ENCODE measurements at regions not wholly inside any gene's neighbourhood (a gene's known extent, or its start where the extent isn't known, plus 50 kb on each side); places are given as distances from the start of the nearest gene placed in this dataset.

GRCh38 chr1:209241487-209241886, 342.0 kb upstream of the CAMK1G start:
- Histone ChIP-seq H2AFZ (ENCODE audit: low read depth, low read length) (no peak overlapping the region), H4K8ac (ENCODE audit: low read length) (no peak overlapping the region), H3K4ac (ENCODE audit: low read depth in 1 of 2, low read length in 2 of 2) (no peak overlapping the region), H3K27ac (ENCODE audit: low read length, poor library complexity, severe bottlenecking) (no peak overlapping the region), H3K36me3 (ENCODE audit: control insufficient read depth in 1 of 2, insufficient read depth in 2 of 2, low read depth in 1 of 2, low read length in 2 of 2) (no peaks in the 10 kb centered on the region), H3K4me3 (ENCODE audit: insufficient read depth in 1 of 2, low read depth in 1 of 2, low read length in 2 of 2) (no peak overlapping the region), H4K91ac (ENCODE audit: low read length) (no peak overlapping the region), H3K14ac (ENCODE audit: low read length in 2 of 2) (no peak overlapping the region), H2BK12ac (ENCODE audit: low read length in 2 of 2) (no peak overlapping the region), H3K18ac (ENCODE audit: low read depth in 1 of 2, low read length in 2 of 2) (no peak overlapping the region), H3K4me2 (ENCODE audit: low read length, poor library complexity, severe bottlenecking) (no peak overlapping the region), H3K4me1 (ENCODE audit: control insufficient read depth, insufficient read depth, low read depth, low read length) (no peaks in the 10 kb centered on the region), H3K27me3 (ENCODE audit: control insufficient read depth in 1 of 2, insufficient read depth in 1 of 2, low read length in 2 of 2) (peaks cover 4 to 5% of the 10 kb centered on the region in 2 experiments), H3K9ac (ENCODE audit: low read length) (no peak overlapping the region), H2BK15ac (ENCODE audit: low read depth, poor library complexity, severe bottlenecking) (no peak overlapping the region), H3K23ac (ENCODE audit: low read length in 2 of 2) (no peak overlapping the region), H2AK5ac (ENCODE audit: low read length, severe bottlenecking) (no peak overlapping the region), H2BK120ac (ENCODE audit: low read depth, low read length) (no peak overlapping the region), H3K79me1 (replicated peaks; ENCODE audit: low read length, poor library complexity, severe bottlenecking) (no peaks in the 10 kb centered on the region), H3K9me3 (ENCODE audit: control insufficient read depth, low read length) (no peaks in the 10 kb centered on the region), H2BK5ac (ENCODE audit: low read depth, low read length, poor library complexity, severe bottlenecking) (no peak overlapping the region)
- no peak for DNase-seq
- 75% methylated on average over 5 of the region's 6 CpGs for WGBS

DNA sequence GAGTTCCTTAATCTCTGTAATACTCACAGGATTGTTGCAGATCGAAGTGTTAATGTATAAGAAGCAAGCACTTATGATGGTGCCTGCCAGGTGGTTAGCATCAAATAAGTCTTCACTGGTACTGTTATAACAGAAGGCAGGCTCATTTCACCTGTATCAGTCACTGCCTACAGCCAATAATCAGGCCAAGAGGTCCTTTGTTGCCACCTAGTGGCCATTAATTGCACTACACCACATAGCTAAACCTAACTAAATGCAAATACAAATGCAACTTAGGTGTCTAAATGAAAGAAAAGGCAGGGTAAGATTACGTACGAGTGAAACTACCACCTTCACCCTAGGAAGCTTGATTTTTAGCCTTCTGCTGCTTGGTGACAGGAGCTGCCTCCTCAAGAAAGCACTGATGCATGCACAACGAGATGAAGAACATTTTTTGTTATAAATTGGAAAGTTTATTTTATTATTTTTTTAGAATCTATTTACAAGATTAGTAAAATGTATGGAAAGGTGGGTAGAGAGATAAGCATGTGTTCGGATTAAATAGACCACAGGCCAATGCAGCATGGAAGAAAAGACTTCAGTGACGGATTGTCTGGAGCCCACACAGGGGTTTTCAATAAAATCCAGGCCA, 334.8 kb upstream of the CAMK1G start:
- DNase-seq: peak; percentile 48
- H4K8ac ChIP-seq (ENCODE audit: low read length): no peak overlapping the region
- no peak overlapping the region for H2AFZ ChIP-seq (ENCODE audit: low read depth, low read length)
- no peak overlapping the region for H2BK12ac ChIP-seq (ENCODE audit: low read length in 2 of 2)
- no peak overlapping the region for H3K4me2 ChIP-seq (ENCODE audit: low read length, poor library complexity, severe bottlenecking)
- H3K27ac ChIP-seq (ENCODE audit: low read length, poor library complexity, severe bottlenecking): no peak overlapping the region
- H4K91ac ChIP-seq (ENCODE audit: low read length): no peak overlapping the region
- no peaks in the 10 kb centered on the region for H3K79me1 ChIP-seq (replicated peaks; ENCODE audit: low read length, poor library complexity, severe bottlenecking)
- no peaks in the 10 kb centered on the region for H3K9me3 ChIP-seq (ENCODE audit: control insufficient read depth, low read length)
- H3K14ac ChIP-seq (ENCODE audit: low read length in 2 of 2): no peak overlapping the region
- no peak overlapping the region for H3K23ac ChIP-seq (ENCODE audit: low read length in 2 of 2)
- H2AK5ac ChIP-seq (ENCODE audit: low read length, severe bottlenecking): no peak overlapping the region
- no peaks in the 10 kb centered on the region for H3K36me3 ChIP-seq (ENCODE audit: control insufficient read depth in 1 of 2, insufficient read depth in 2 of 2, low read depth in 1 of 2, low read length in 2 of 2)
- peaks cover 0 to 10% of the 10 kb centered on the region in 2 experiments for H3K27me3 ChIP-seq (ENCODE audit: control insufficient read depth in 1 of 2, insufficient read depth in 1 of 2, low read length in 2 of 2)
- H3K9ac ChIP-seq (ENCODE audit: low read length): no peak overlapping the region
- H2BK5ac ChIP-seq (ENCODE audit: low read depth, low read length, poor library complexity, severe bottlenecking): no peak overlapping the region
- H3K4ac ChIP-seq (ENCODE audit: low read depth in 1 of 2, low read length in 2 of 2): no peak overlapping the region
- H3K4me1 ChIP-seq (ENCODE audit: control insufficient read depth, insufficient read depth, low read depth, low read length): no peaks in the 10 kb centered on the region
- no peak overlapping the region for H2BK120ac ChIP-seq (ENCODE audit: low read depth, low read length)
- no peak overlapping the region for H2BK15ac ChIP-seq (ENCODE audit: low read depth, poor library complexity, severe bottlenecking)
- H3K18ac ChIP-seq (ENCODE audit: low read depth in 1 of 2, low read length in 2 of 2): no peak overlapping the region
- no peak overlapping the region for H3K4me3 ChIP-seq (ENCODE audit: insufficient read depth in 1 of 2, low read depth in 1 of 2, low read length in 2 of 2)
- WGBS: 26% methylated on average over 4 of the region's 6 CpGs

GRCh38 chr1:209249280-209249670, 334.2 kb upstream of the CAMK1G start:
- Histone ChIP-seq H3K4ac (ENCODE audit: low read depth in 1 of 2, low read length in 2 of 2) (no peak overlapping the region), H2BK12ac (ENCODE audit: low read length in 2 of 2) (no peak overlapping the region), H2AFZ (ENCODE audit: low read depth, low read length) (no peak overlapping the region), H3K4me3 (ENCODE audit: insufficient read depth in 1 of 2, low read depth in 1 of 2, low read length in 2 of 2) (no peak overlapping the region), H3K9me3 (ENCODE audit: control insufficient read depth, low read length) (no peaks in the 10 kb centered on the region), H2AK5ac (ENCODE audit: low read length, severe bottlenecking) (no peak overlapping the region), H4K8ac (ENCODE audit: low read length) (no peak overlapping the region), H2BK120ac (ENCODE audit: low read depth, low read length) (no peak overlapping the region), H3K4me1 (ENCODE audit: control insufficient read depth, insufficient read depth, low read depth, low read length) (no peaks in the 10 kb centered on the region), H3K23ac (ENCODE audit: low read length in 2 of 2) (no peak overlapping the region), H2BK5ac (ENCODE audit: low read depth, low read length, poor library complexity, severe bottlenecking) (no peak overlapping the region), H4K91ac (ENCODE audit: low read length) (no peak overlapping the region), H3K36me3 (ENCODE audit: control insufficient read depth in 1 of 2, insufficient read depth in 2 of 2, low read depth in 1 of 2, low read length in 2 of 2) (no peaks in the 10 kb centered on the region), H3K9ac (ENCODE audit: low read length) (no peak overlapping the region), H3K14ac (ENCODE audit: low read length in 2 of 2) (no peak overlapping the region), H3K27me3 (ENCODE audit: control insufficient read depth in 1 of 2, insufficient read depth in 1 of 2, low read length in 2 of 2) (peaks cover 0 to 10% of the 10 kb centered on the region in 2 experiments), H3K79me1 (replicated peaks; ENCODE audit: low read length, poor library complexity, severe bottlenecking) (no peaks in the 10 kb centered on the region), H3K18ac (ENCODE audit: low read depth in 1 of 2, low read length in 2 of 2) (no peak overlapping the region), H3K4me2 (ENCODE audit: low read length, poor library complexity, severe bottlenecking) (no peak overlapping the region), H3K27ac (ENCODE audit: low read length, poor library complexity, severe bottlenecking) (no peak overlapping the region), H2BK15ac (ENCODE audit: low read depth, poor library complexity, severe bottlenecking) (no peak overlapping the region)
- 14% methylated on average over 1 of the region's 2 CpGs for WGBS
- DNase-seq: no peak

- Histone ChIP-seq H2BK120ac (ENCODE audit: low read depth, low read length) (no peak overlapping the region), H3K79me1 (replicated peaks; ENCODE audit: low read length, poor library complexity, severe bottlenecking) (no peaks in the 10 kb centered on the region), H3K9ac (ENCODE audit: low read length) (no peak overlapping the region), H2AK5ac (ENCODE audit: low read length, severe bottlenecking) (no peak overlapping the region), H3K9me3 (ENCODE audit: control insufficient read depth, low read length) (no peaks in the 10 kb centered on the region), H3K27me3 (ENCODE audit: control insufficient read depth in 1 of 2, insufficient read depth in 1 of 2, low read length in 2 of 2) (peaks cover 4 to 10% of the 10 kb centered on the region in 2 experiments), H2BK15ac (ENCODE audit: low read depth, poor library complexity, severe bottlenecking) (no peak overlapping the region), H2BK12ac (ENCODE audit: low read length in 2 of 2) (no peak overlapping the region), H3K36me3 (ENCODE audit: control insufficient read depth in 1 of 2, insufficient read depth in 2 of 2, low read depth in 1 of 2, low read length in 2 of 2) (no peaks in the 10 kb centered on the region), H2AFZ (ENCODE audit: low read depth, low read length) (no peak overlapping the region), H3K4me2 (ENCODE audit: low read length, poor library complexity, severe bottlenecking) (no peak overlapping the region), H3K27ac (ENCODE audit: low read length, poor library complexity, severe bottlenecking) (no peak overlapping the region), H3K4ac (ENCODE audit: low read depth in 1 of 2, low read length in 2 of 2) (no peak overlapping the region), H3K4me1 (ENCODE audit: control insufficient read depth, insufficient read depth, low read depth, low read length) (no peaks in the 10 kb centered on the region), H2BK5ac (ENCODE audit: low read depth, low read length, poor library complexity, severe bottlenecking) (no peak overlapping the region), H3K18ac (ENCODE audit: low read depth in 1 of 2, low read length in 2 of 2) (no peak overlapping the region), H4K91ac (ENCODE audit: low read length) (no peak overlapping the region), H3K4me3 (ENCODE audit: insufficient read depth in 1 of 2, low read depth in 1 of 2, low read length in 2 of 2) (no peak overlapping the region), H3K14ac (ENCODE audit: low read length in 2 of 2) (no peak overlapping the region), H4K8ac (ENCODE audit: low read length) (no peak overlapping the region), H3K23ac (ENCODE audit: low read length in 2 of 2) (no peak overlapping the region)
- WGBS: 80% methylated on average over 4 of the region's 8 CpGs
- no peak for DNase-seq
Observed at GRCh38 chr1:209249785-209250440, 333.6 kb upstream of the CAMK1G start.

All from mesenchymal stem cell (in vitro differentiated cells and primary cell).